Heart left ventricle (tissue), 16 donors: ENCODE measurements at regions not wholly inside any gene's neighbourhood (a gene's known extent, or its start where the extent isn't known, plus 50 kb on each side); places are given as distances from the start of the nearest gene placed in this dataset.

Experiments used
- ATAC-seq, 4 donors: fragments of 200-7000 bp; cut with Tn5 transposase; one replicate each; pipeline ENCODE4 v1.9.1; 2020 to 2022; ENCODE audit warnings: moderate library complexity in 4 of 4, mild to moderate bottlenecking in 3 of 4, moderate number of reproducible peaks in 1 of 4
- DNase-seq, 5 donors: peaks; one replicate each; pipeline ENCODE4 v3.0.0-alpha.2; 2020
- H3K27ac ChIP-seq, 12 donors: fragments of 200-600 bp; sonication (generic) in 4 of 12; one replicate each; pipeline versions ENCODE4 v1.5.0 to v1.8.0; 2016 to 2022; ENCODE audit warnings: mild to moderate bottlenecking in 2 of 12
- H3K27me3 ChIP-seq, 9 donors: fragments of 200-600 bp; sonication (generic) in 2 of 9; one replicate each; pipeline versions ENCODE4 v1.5.1 to v1.8.0; 2016 to 2022; ENCODE audit warnings: mild to moderate bottlenecking in 3 of 9
- H3K36me3 ChIP-seq, 9 donors: fragments of 200-600 bp; sonication (generic) in 2 of 9; one replicate each; pipeline versions ENCODE4 v1.5.0 to v1.8.0; 2018 to 2022; ENCODE audit warnings: mild to moderate bottlenecking in 2 of 9
- H3K4me1 ChIP-seq, 12 donors: fragments of 200-600 bp; sonication (generic) in 4 of 12; one replicate each; pipeline versions ENCODE4 v1.5.0 to v1.8.0; 2016 to 2022; ENCODE audit warnings: mild to moderate bottlenecking in 3 of 12
- H3K4me3 ChIP-seq, 12 donors: fragments of 200-600 bp; sonication (generic) in 4 of 12; one replicate each; pipeline versions ENCODE4 v1.5.0 to v1.8.0; 2017 to 2022; ENCODE audit warnings: mild to moderate bottlenecking in 9 of 12, moderate library complexity in 4 of 12
- H3K9me3 ChIP-seq, 12 donors: fragments of 200-600 bp; sonication (generic) in 4 of 12; one replicate each; pipeline versions ENCODE4 v1.5.0 to v1.8.0; 2016 to 2022; ENCODE audit warnings: mild to moderate bottlenecking in 1 of 12
- CTCF ChIP-seq, 12 donors: fragments of 200-600 bp; sonication (generic) in 4 of 12; IDR thresholded peaks; one replicate each; pipeline versions ENCODE4 v1.5.0 to v1.8.0; 2018 to 2022; ENCODE audit warnings: antibody characterized with exemption in 12 of 12, mild to moderate bottlenecking in 5 of 12
- POLR2A ChIP-seq, 2 donors: fragments of 450-650 bp; IDR thresholded peaks; one replicate each; pipeline ENCODE4 v1.6.1; 2017; ENCODE audit warnings: antibody characterized with exemption in 2 of 2, mild to moderate bottlenecking in 2 of 2, moderate library complexity in 2 of 2
- WGBS, 4 donors: extraction: QIAGEN DNeasy Blood & Tissue Kit in 2 of 4; methylation state at CpG; one replicate each; pipeline versions ENCODE4 v1.1.5 to v1.1.7; 2013 to 2018; 5-methylcytosine and 5-hydroxymethylcytosine counted together
- intact Hi-C, 10 donors: fragments of 100-400 bp; cut with DNase I; formaldehyde crosslinking; loops; one replicate each; pipeline versions ENCODE4 v1.11.1 to v1.14.2; 2022
- donor health status: ischemic (EF 13 %, LVEDD 7.1; RV severe dilation, severe dysfunction).
- donor health status: healthy with polysubstance abuse.
- donor health status: DM: no; HTN: yes; CAD: no.
- donor health status: DM: no; HTN: no; CAD: no.
- donor health status: ischemic (EF 25% LVEDD 6.9; RV normal size, moderate dysfunction).
- donor health status: ischemic (EF 25% LVEDD 5.7; RV mildly dilated, moderate dysfunction).
- donor health status: healthy.
- donor health status: DM: yes; HTN: yes; CAD: no.
- donor health status: ischemic (EF 35%, LVEDD 5.7; RV mildly dilated, moderate dysfunction).
- donor health status: nonischemic (EF 11% LVEDD 7.7; RV severe dilation, severe dysfunction).
- donor health status: DM: yes; HTN: yes; CAD: no.
- donor health status: PGD.
- donor health status: ischemic (EF 29% LVEDD 5.4; RV normal size, mild dysfunction).
- donor health status: nonischemic (EF 23%, LVEDD 6.1; RV moderate dilation, normal function).

DNA sequence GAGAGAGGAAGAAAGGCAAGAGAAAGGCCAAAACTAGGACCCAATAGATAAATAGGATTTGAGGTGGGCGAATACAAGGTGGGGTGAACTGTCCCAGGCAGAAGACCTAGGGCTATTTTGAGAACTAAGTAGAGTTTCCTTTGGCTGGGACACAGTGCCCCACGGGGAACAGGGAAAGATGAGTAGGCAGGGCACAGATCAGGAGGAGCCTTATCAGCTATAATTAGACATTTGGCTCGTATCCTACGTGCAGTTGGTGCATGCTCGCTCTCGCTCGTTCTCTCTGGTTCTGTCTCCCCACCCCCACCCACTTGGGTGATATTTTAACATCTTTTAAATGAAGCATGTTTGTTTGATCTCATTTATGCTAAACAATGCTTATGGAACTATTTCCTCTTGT lies 235.0 kb upstream of the JUN start:
- Histone ChIP-seq H3K27ac (peak overlapping the region; percentile 52 to 93 (median 82)), H3K36me3 (no peaks in the 10 kb centered on the region), H3K4me3 (no peak overlapping the region), H3K4me1 (peaks cover 0 to 64% (median 27%) of the 10 kb centered on the region in 12 donors), H3K9me3 (peaks cover 0 to 8% (median 0%) of the 10 kb centered on the region in 12 donors), H3K27me3 (no peaks in the 10 kb centered on the region)
- 45 to 70% (median 54%) methylated on average over 7 of the region's 7 CpGs for WGBS, 4 donors
- ATAC-seq (peak; percentile 92 to 94 (median 92)), DNase-seq (peak in 4 of 5 donors; percentile 64 to 73 (median 68))
- intact Hi-C loops = loop anchor here in 5 of 10 donors (2.0 to 10.0 kb wide), 6 partner anchors 38 to 234 kb away; partner anchors contain the start of gene JUN (in 2 of the 5)
- no peak for TF ChIP-seq CTCF (IDR thresholded peaks at IDR 0.05)
- TF ChIP-seq POLR2A (IDR thresholded peaks at IDR 0.05) = no peak

- intact Hi-C loops = loop anchor here in 1 of 10 donors (10.0 kb wide), 1 partner anchor 236 kb away; the partner anchor contains the start of gene JUN
- TF ChIP-seq CTCF (IDR thresholded peaks at IDR 0.05) (no peak), POLR2A (IDR thresholded peaks at IDR 0.05) (no peak)
- no peaks in the 10 kb centered on the region for H3K27me3 ChIP-seq
- 47 to 51% (median 50%) methylated on average over 2 of the region's 2 CpGs for WGBS, 4 donors
- H3K27ac ChIP-seq = peak overlapping the region; percentile 26 to 89 (median 78)
- DNase-seq (peak in 4 of 5 donors; percentile 62 to 66 (median 64)), ATAC-seq (peak; percentile 22 to 80 (median 70))
- H3K4me1 ChIP-seq = peaks cover 0 to 54% (median 22%) of the 10 kb centered on the region in 12 donors
- no peaks in the 10 kb centered on the region for H3K36me3 ChIP-seq
- H3K4me3 ChIP-seq = peak overlapping the region in 9 of 12 donors; percentile 16 to 46 (median 34)
- H3K9me3 ChIP-seq = peaks cover 0 to 8% (median 0%) of the 10 kb centered on the region in 12 donors
These were observed 236.5 kb upstream of the JUN start for GRCh38 chr1:59020151-59020997.

GRCh38 chr1:59022199-59022598 lies 238.4 kb upstream of the JUN start:
- no peak overlapping the region for H3K27ac ChIP-seq
- ATAC-seq = no peak
- 95 to 98% (median 97%) methylated on average over 3 of the region's 3 CpGs for WGBS, 4 donors
- TF ChIP-seq POLR2A (IDR thresholded peaks at IDR 0.05) (no peak), CTCF (IDR thresholded peaks at IDR 0.05) (no peak)
- H3K27me3 ChIP-seq = no peaks in the 10 kb centered on the region
- no peak overlapping the region for H3K4me3 ChIP-seq
- DNase-seq = no peak
- H3K4me1 ChIP-seq = peaks cover 0 to 44% (median 20%) of the 10 kb centered on the region in 12 donors
- H3K36me3 ChIP-seq = no peaks in the 10 kb centered on the region
- peaks cover 0 to 8% (median 0%) of the 10 kb centered on the region in 12 donors for H3K9me3 ChIP-seq
- intact Hi-C loops = loop anchor here in 1 of 10 donors (10.0 kb wide), 1 partner anchor 237 kb away; the partner anchor contains the start of gene JUN

DNA sequence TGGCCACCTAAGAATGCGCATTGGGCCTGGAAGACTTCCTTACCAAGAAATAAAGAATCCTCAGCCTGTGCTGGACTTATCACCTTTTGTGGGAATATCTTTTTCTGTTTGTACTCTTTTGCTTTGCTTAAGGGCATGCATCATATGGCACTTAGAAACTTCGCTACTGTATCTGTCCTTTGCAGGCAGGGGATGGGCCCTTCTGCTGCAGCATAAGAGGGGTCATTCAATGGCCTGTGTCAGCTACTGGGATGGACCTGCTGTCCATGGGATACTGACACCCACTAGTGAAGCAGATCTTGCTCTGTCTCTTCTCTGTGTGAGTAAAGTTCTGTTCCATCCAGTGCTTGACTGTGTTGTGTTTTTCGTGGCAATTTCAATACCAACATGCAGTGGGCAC lies 239.0 kb upstream of the JUN start:
- DNase-seq (no peak), ATAC-seq (no peak)
- Histone ChIP-seq H3K27ac (no peak overlapping the region), H3K36me3 (no peaks in the 10 kb centered on the region), H3K27me3 (no peaks in the 10 kb centered on the region), H3K4me3 (no peak overlapping the region), H3K4me1 (peaks cover 0 to 38% (median 20%) of the 10 kb centered on the region in 12 donors), H3K9me3 (peaks cover 0 to 7% (median 0%) of the 10 kb centered on the region in 12 donors)
- WGBS, 4 donors = 91 to 97% (median 95%) methylated on average over 3 of the region's 3 CpGs
- intact Hi-C loops = loop anchor here in 1 of 10 donors (10.0 kb wide), 1 partner anchor 238 kb away; the partner anchor contains the start of gene JUN
- no peak for TF ChIP-seq CTCF (IDR thresholded peaks at IDR 0.05)
- TF ChIP-seq POLR2A (IDR thresholded peaks at IDR 0.05) = no peak
